ENCODE measurements at regions not wholly inside any gene's neighbourhood (a gene's known extent, or its start where the extent isn't known, plus 50 kb on each side); places are given as distances from the start of the nearest gene placed in this dataset.

GRCh38 chr2:121086450-121086849 lies 198.6 kb downstream of the TFCP2L1 start:
- TF ChIP-seq TAF1 (IDR thresholded peaks at IDR 0.05; ENCODE audit: low read depth) (no peak), EP300 (IDR thresholded peaks at IDR 0.05; ENCODE audit: borderline replicate concordance) (no peak)
